ENCODE measurements at regions not wholly inside any gene's neighbourhood (a gene's known extent, or its start where the extent isn't known, plus 50 kb on each side); places are given as distances from the start of the nearest gene placed in this dataset.

DNA sequence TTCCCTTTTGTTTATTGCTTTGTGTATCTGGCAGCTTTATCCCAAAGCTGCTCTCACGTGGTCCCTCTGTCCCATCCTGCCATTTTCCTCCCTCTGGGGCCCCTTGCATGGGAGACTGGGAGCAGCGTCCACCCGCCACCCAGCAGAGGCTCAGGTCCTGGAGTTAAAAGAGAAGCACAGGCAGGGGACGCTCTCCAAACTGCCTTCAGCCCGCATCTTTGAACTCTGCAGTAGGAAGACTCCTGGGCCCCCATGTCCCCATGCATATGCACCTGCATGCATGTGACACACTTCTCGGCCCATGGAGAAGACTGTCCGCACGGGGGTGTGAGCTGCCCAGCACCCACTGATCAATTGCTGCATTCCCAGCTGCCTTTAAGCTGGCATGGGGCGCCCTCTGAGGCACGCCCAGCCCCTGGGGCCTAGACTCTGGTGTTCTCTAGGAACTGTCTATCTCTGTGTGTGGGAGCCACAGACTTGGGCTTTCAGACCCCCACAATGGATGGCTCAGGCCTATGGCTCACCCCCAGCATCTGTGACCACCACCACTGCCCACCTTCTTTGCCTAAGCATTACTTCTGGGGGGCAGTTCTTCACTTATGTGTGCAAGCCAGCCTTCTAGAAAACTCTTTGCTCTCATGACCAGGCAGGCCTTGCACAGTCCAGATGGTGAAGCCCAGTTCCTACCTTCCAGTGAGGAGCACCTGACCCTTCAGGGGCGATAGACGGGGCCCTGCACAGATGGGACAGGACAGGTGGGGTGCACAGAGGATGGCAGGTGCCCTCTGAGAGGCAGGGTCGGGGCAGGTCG lies 96.1 kb upstream of the DIO3 start:
- RAD21 ChIA-PET (ENCODE audit: low non-redundant PET in 1 of 2, low total read pairs in 2 of 2, uncharacterized antibody in 2 of 2, unreplicated experiment in 2 of 2) = no interaction called here
- Histone ChIP-seq H3K4me2 (ENCODE audit: low read length) (no peak overlapping the region), H3K36me3 (ENCODE audit: control insufficient read depth in 1 of 2, insufficient read depth in 2 of 2, low read length in 2 of 2) (no peaks in the 10 kb centered on the region), H3K27ac (ENCODE audit: low read depth, low read length) (no peak overlapping the region), H3K9me3 (ENCODE audit: control insufficient read depth in 1 of 2, insufficient read depth in 1 of 2, low read depth in 1 of 2, low read length in 2 of 2) (no peaks in the 10 kb centered on the region), H3K4me1 (ENCODE audit: control insufficient read depth in 1 of 2, insufficient read depth in 2 of 2, low read length in 2 of 2) (peaks cover 0 to 3% of the 10 kb centered on the region in 2 experiments; a peak in 1 of 4 replicates), H3K4me3 (replicated peaks in 1 of 2; ENCODE audit: low read depth in 1 of 2, low read length in 2 of 2) (no peak overlapping the region), H3K79me2 (ENCODE audit: insufficient read depth, low read length) (no peaks in the 10 kb centered on the region), H3K27me3 (ENCODE audit: insufficient read depth, low read length) (no peaks in the 10 kb centered on the region), H4K20me1 (ENCODE audit: insufficient read depth) (no peaks in the 10 kb centered on the region), H3K9me2 (ENCODE audit: insufficient read depth) (no peaks in the 10 kb centered on the region), H2AFZ (ENCODE audit: low read depth, low read length, poor library complexity, severe bottlenecking) (no peak overlapping the region), H3K9ac (ENCODE audit: low read length) (no peak overlapping the region)
- no peak for TF ChIP-seq SRF (IDR thresholded peaks at IDR 0.05; ENCODE audit: low read depth)
- TF ChIP-seq CTCF (IDR thresholded peaks at IDR 0.05 in 2 of 3, conservative IDR thresholded peaks at IDR 0.05 in 1 of 3; ENCODE audit: borderline replicate concordance in 1 of 3, insufficient read depth in 1 of 3, low read depth in 2 of 3, low read length in 2 of 3) = no peak
- no peak for TF ChIP-seq POLR2A (IDR thresholded peaks at IDR 0.05; ENCODE audit: borderline replicate concordance, extremely low read depth, insufficient read depth, insufficient read length)
- TF ChIP-seq POLR2AphosphoS5 (IDR thresholded peaks at IDR 0.05; ENCODE audit: low read depth, low read length) = no peak
- no peak for TF ChIP-seq CBX3 (IDR thresholded peaks at IDR 0.05; ENCODE audit: low read depth)
- CTCF ChIA-PET = no interaction called here
- intact Hi-C loops (cut with micrococcal nuclease) = no loop called here
- no peak for DNase-seq (ENCODE audit: low read depth, low spot score)
- BruUV-seq (replicated peaks) = no TSS peak
- POLR2A ChIA-PET = no interaction called here
- ATAC-seq = no peak

DNA sequence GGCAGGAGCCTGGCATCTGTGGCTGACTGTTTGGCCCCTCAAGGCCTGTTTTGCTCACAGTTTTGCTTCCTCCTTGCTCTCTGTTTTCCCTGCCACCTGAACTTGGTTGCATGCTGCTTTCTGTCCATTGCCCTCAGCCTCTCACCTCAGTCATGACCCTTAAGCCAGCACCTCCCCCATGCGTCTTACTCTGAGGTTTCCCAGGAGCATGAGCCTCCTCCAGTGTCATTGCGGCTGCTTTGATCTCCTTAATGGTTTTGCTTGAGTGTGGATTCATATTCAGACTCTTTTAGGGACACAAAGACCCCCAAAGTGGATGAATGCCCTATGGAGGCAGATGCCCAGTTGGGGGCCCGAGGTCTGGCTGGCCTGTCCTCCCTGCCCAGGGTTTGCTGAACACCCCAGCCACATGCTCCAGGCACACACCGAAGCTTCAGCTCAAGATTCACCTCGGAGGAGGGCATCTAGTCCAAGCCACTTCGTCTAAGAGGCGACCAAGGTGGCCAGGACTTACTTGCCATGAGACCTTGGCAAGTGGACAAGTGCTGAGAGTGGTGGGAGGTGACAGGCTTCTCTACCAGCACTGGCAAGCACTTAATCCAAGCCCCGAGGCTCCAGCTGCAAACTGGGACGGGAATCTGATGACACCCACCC lies 95.4 kb upstream of the DIO3 start:
- H3K4me2 ChIP-seq (ENCODE audit: low read length) = no peak overlapping the region
- TF ChIP-seq EGR1 (IDR thresholded peaks at IDR 0.05; ENCODE audit: low read depth) = no peak
- no peak overlapping the region for H3K27ac ChIP-seq (ENCODE audit: low read depth, low read length)
- H3K9me2 ChIP-seq (ENCODE audit: insufficient read depth) = no peaks in the 10 kb centered on the region
- ChIA-PET RAD21 (ENCODE audit: low non-redundant PET in 1 of 2, low total read pairs in 2 of 2, uncharacterized antibody in 2 of 2, unreplicated experiment in 2 of 2) (no interaction called here), POLR2A (no interaction called here), CTCF (no interaction called here)
- no peaks in the 10 kb centered on the region for H4K20me1 ChIP-seq (ENCODE audit: insufficient read depth)
- intact Hi-C loops (cut with micrococcal nuclease) = no loop called here
- no peak overlapping the region for H2AFZ ChIP-seq (ENCODE audit: low read depth, low read length, poor library complexity, severe bottlenecking)
- H3K9ac ChIP-seq (ENCODE audit: low read length) = no peak overlapping the region
- DNase-seq (ENCODE audit: low read depth, low spot score) (no peak), ATAC-seq (no peak)
- H3K9me3 ChIP-seq (ENCODE audit: control insufficient read depth in 1 of 2, insufficient read depth in 1 of 2, low read depth in 1 of 2, low read length in 2 of 2) = no peaks in the 10 kb centered on the region
- H3K4me3 ChIP-seq (replicated peaks in 1 of 2; ENCODE audit: low read depth in 1 of 2, low read length in 2 of 2) = no peak overlapping the region
- H3K27me3 ChIP-seq (ENCODE audit: insufficient read depth, low read length) = no peaks in the 10 kb centered on the region
- no peaks in the 10 kb centered on the region for H3K36me3 ChIP-seq (ENCODE audit: control insufficient read depth in 1 of 2, insufficient read depth in 2 of 2, low read length in 2 of 2)
- peaks cover 0 to 3% of the 10 kb centered on the region in 2 experiments; a peak in 1 of 4 replicates for H3K4me1 ChIP-seq (ENCODE audit: control insufficient read depth in 1 of 2, insufficient read depth in 2 of 2, low read length in 2 of 2)
- H3K79me2 ChIP-seq (ENCODE audit: insufficient read depth, low read length) = no peaks in the 10 kb centered on the region
- no TSS peak for BruUV-seq (replicated peaks)
